ENCODE measurements at regions not wholly inside any gene's neighbourhood (a gene's known extent, or its start where the extent isn't known, plus 50 kb on each side); places are given as distances from the start of the nearest gene placed in this dataset.

- no peak for TF ChIP-seq CTCF (IDR thresholded peaks at IDR 0.05)
- H3K4me3 Mint-ChIP-seq (ENCODE audit: unreplicated experiment) = no peak overlapping the region
- H3K4me1 Mint-ChIP-seq (ENCODE audit: unreplicated experiment) = peaks cover 48% of the 10 kb centered on the region
- no peaks in the 10 kb centered on the region for H3K27me3 Mint-ChIP-seq (ENCODE audit: unreplicated experiment)
- peaks cover 3% of the 10 kb centered on the region for H3K9me3 Mint-ChIP-seq (ENCODE audit: unreplicated experiment)
- DNase-seq (ENCODE audit: extremely low spot score, unreplicated experiment) = no peak
- H3K36me3 Mint-ChIP-seq (ENCODE audit: unreplicated experiment) = no peaks in the 10 kb centered on the region
- H3K27ac Mint-ChIP-seq (ENCODE audit: unreplicated experiment) = peak overlapping the region; percentile 82
Observed at GRCh38 chr13:63436325-63436668, 2020.6 kb upstream of the PCDH20 start.

- no peaks in the 10 kb centered on the region for H3K36me3 Mint-ChIP-seq (ENCODE audit: unreplicated experiment)
- peaks cover 48% of the 10 kb centered on the region for H3K4me1 Mint-ChIP-seq (ENCODE audit: unreplicated experiment)
- peaks cover 3% of the 10 kb centered on the region for H3K9me3 Mint-ChIP-seq (ENCODE audit: unreplicated experiment)
- no peak for DNase-seq (ENCODE audit: extremely low spot score, unreplicated experiment)
- H3K27me3 Mint-ChIP-seq (ENCODE audit: unreplicated experiment) = no peaks in the 10 kb centered on the region
- H3K4me3 Mint-ChIP-seq (ENCODE audit: unreplicated experiment) = no peak overlapping the region
- no peak for TF ChIP-seq CTCF (IDR thresholded peaks at IDR 0.05)
- peak overlapping the region; percentile 82 for H3K27ac Mint-ChIP-seq (ENCODE audit: unreplicated experiment)
Observed at GRCh38 chr13:63435667-63436324, 2020.1 kb upstream of the PCDH20 start.

- H3K4me3 Mint-ChIP-seq (ENCODE audit: unreplicated experiment) = no peak overlapping the region
- peaks cover 48% of the 10 kb centered on the region for H3K4me1 Mint-ChIP-seq (ENCODE audit: unreplicated experiment)
- H3K27me3 Mint-ChIP-seq (ENCODE audit: unreplicated experiment) = no peaks in the 10 kb centered on the region
- H3K27ac Mint-ChIP-seq (ENCODE audit: unreplicated experiment) = peak overlapping the region; percentile 75
- TF ChIP-seq CTCF (IDR thresholded peaks at IDR 0.05) = no peak
- peaks cover 3% of the 10 kb centered on the region for H3K9me3 Mint-ChIP-seq (ENCODE audit: unreplicated experiment)
- no peak for DNase-seq (ENCODE audit: extremely low spot score, unreplicated experiment)
- no peaks in the 10 kb centered on the region for H3K36me3 Mint-ChIP-seq (ENCODE audit: unreplicated experiment)
Observed at GRCh38 chr13:63433546-63434150, 2018.0 kb upstream of the PCDH20 start.

- H3K27me3 Mint-ChIP-seq (ENCODE audit: unreplicated experiment) = no peaks in the 10 kb centered on the region
- H3K36me3 Mint-ChIP-seq (ENCODE audit: unreplicated experiment) = no peaks in the 10 kb centered on the region
- TF ChIP-seq CTCF (IDR thresholded peaks at IDR 0.05) = no peak
- H3K27ac Mint-ChIP-seq (ENCODE audit: unreplicated experiment) = no peak overlapping the region
- DNase-seq (ENCODE audit: extremely low spot score, unreplicated experiment) = no peak
- peaks cover 5% of the 10 kb centered on the region for H3K9me3 Mint-ChIP-seq (ENCODE audit: unreplicated experiment)
- H3K4me3 Mint-ChIP-seq (ENCODE audit: unreplicated experiment) = no peak overlapping the region
- H3K4me1 Mint-ChIP-seq (ENCODE audit: unreplicated experiment) = peaks cover 16% of the 10 kb centered on the region
Observed at GRCh38 chr13:63427170-63427569, 2011.5 kb upstream of the PCDH20 start.

GRCh38 chr13:63425131-63425530 lies 2009.5 kb upstream of the PCDH20 start:
- Mint-ChIP-seq H3K4me3 (ENCODE audit: unreplicated experiment) (no peak overlapping the region), H3K36me3 (ENCODE audit: unreplicated experiment) (no peaks in the 10 kb centered on the region), H3K9me3 (ENCODE audit: unreplicated experiment) (peaks cover 5% of the 10 kb centered on the region), H3K27me3 (ENCODE audit: unreplicated experiment) (no peaks in the 10 kb centered on the region), H3K27ac (ENCODE audit: unreplicated experiment) (peak overlapping the region; percentile 61), H3K4me1 (ENCODE audit: unreplicated experiment) (peaks cover 11% of the 10 kb centered on the region)
- no peak for DNase-seq (ENCODE audit: extremely low spot score, unreplicated experiment)
- no peak for TF ChIP-seq CTCF (IDR thresholded peaks at IDR 0.05)
